Dedifferentiated amniotic fluid mesenchymal stem cell (primary cell): ENCODE measurements at regions not wholly inside any gene's neighbourhood (a gene's known extent, or its start where the extent isn't known, plus 50 kb on each side); places are given as distances from the start of the nearest gene placed in this dataset.

Experiments used
- DNase-seq: peaks from one replicate; pipeline ENCODE4 v3.0.0-alpha.2; 2016; ENCODE audit errors: extremely low spot score

- DNase-seq: no peak
Measured at GRCh38 chr3:27861046-27862036, 139.2 kb upstream of the EOMES start.

DNA sequence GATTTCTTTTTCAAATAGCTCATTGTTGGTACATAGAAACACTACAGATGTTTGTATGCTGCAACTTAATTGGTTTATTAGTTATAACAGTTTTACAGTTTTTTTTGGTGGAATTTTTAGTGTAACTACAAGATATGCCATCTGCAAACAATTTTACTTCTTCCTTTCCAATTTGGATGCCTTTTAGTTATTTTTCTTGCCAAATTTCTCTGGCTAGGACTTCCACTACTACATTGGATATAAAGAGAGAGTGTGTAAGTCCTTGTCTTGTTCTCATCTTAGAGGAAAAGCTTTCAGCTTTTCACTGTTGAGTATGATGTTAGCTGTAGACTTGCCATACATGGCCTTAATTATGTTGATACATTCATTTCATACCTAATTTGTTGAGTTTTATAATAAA, 143.6 kb upstream of the EOMES start:
- no peak for DNase-seq

DNA sequence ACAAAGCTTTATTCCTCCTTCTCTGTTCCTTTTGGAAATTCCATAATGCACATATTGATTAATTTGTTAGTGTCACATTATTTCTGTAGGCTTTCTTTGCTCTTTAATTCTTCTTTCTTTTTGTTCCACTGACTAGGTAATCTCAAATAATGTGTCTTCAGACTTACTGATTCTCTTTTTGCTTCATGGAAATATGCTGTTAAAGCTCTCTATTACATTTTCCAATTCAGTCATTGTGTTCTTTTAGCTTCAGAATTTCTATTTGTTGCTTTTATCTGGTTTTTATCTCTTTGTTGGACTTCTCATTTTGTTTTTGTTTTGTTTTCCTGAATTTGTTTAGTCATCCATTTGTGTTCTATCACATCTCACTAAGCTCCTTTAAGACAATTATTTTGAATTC, 147.0 kb upstream of the EOMES start:
- no peak for DNase-seq

DNA sequence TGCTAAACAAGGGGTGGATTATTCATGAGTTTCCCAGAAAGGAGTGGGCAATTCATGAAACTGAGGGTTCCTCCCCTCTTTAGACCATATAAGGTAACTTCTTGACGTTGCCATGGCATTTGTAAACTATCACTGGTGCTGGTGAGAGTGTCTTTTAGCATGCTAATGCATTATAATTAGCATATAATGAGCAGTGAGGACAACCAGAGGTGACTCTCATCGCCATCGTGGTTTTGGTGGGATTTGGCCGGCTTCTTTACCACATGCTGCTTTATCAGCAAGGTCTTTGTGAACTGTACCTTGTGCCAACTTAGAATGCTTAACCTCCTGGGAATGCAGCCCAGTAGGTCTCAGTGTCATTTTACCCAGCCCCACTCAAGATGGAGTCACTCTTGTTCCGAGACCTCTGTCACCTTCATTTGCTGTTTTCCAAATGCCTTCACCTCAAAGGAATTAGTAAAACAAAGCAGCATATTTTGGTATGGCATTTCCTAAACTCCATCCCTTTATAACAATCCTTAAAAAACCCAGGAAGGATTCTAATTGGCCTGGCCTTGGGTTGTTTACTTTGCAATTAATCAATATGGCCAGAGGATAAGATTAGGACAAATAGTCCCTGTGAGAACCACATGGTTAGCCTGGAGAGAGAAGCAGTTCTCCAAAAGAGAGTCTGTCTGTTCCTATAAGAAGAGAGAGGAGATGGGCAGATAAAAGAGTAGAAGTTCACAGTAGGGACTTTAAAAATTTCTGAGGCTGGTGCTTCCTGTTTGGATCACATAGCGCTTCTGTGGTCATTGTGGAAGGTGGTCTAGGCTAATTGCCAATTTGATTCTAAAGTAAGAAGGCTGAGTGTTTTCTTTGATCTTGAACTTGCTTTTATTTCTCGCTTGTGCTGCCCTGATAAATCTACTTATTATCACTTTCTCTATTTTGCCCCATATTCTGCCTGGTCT, 155.2 kb upstream of the EOMES start:
- no peak for DNase-seq

- DNase-seq: no peak
Measured at GRCh38 chr3:27878014-27878383, 155.9 kb upstream of the EOMES start.

- no peak for DNase-seq
Measured at GRCh38 chr3:27880969-27881892, 159.1 kb upstream of the EOMES start.

- no peak for DNase-seq
Measured at GRCh38 chr3:27883266-27883665, 161.1 kb upstream of the EOMES start.

DNA sequence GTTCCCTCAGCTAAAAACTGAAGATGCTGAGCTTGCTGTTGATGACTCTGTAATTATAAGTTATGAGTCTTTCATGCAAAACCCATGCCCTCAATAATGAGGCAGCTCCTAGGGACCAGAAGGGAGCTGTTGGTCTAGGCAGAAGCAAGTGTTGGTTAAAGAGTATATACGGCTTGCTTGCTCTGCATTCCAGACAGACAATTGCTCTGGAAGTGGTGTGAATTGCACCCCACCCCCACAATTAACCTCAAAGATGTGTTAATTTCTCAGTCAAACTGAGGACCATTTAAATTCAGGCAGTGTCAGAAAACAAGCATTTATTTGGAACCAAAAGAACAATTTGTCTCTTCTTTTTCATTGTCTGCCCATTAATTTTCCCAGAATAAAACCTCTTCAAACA, 163.5 kb upstream of the EOMES start:
- DNase-seq: no peak

GRCh38 chr3:27888562-27888961, 166.4 kb upstream of the EOMES start:
- DNase-seq: no peak

GRCh38 chr3:27889745-27890144, 167.6 kb upstream of the EOMES start:
- no peak for DNase-seq

GRCh38 chr3:27900316-27900715, 178.2 kb upstream of the EOMES start:
- DNase-seq: no peak

- no peak for DNase-seq
Measured at GRCh38 chr3:27903446-27903845, 181.3 kb upstream of the EOMES start.

DNA sequence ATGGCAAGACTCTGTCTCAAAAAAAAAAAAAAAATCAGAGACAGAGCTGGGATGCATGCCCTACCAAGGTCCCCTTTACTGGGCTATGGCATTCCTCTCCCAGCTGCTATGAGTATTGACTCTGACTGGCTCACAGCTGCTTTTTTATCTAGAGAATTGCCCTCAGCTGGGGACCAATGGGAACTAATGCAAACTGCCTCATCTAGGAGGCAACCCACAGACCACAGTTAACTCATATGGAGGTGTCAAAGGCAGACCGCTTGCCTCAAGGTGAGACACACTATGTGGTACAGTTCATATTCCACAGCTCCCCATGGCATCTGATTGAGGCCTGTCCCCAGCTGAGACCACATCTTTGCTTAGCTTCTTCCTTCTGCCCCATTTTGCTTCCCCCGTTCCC, 183.5 kb upstream of the EOMES start:
- no peak for DNase-seq

GRCh38 chr3:27907148-27907547, 185.0 kb upstream of the EOMES start:
- no peak for DNase-seq

DNA sequence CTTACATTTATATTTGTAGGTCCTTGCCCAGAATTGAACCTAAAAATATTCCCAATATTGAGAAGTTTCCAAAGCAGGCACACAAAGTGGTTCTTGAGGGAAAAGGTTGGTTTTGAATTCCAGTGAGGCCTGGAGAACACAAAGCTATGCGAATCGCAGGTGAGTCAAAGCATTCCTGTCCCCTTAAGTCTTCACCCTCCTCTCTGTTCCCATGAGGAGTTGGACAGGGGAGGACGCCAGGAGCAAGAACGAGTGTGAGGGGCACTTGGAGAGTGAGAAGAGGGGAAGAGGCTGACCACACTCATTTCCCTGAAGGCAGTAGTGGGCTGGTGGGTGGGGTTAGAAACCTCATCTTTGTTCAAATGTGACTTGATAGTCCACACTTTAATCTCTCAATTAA, 185.8 kb upstream of the EOMES start:
- no peak for DNase-seq

DNA sequence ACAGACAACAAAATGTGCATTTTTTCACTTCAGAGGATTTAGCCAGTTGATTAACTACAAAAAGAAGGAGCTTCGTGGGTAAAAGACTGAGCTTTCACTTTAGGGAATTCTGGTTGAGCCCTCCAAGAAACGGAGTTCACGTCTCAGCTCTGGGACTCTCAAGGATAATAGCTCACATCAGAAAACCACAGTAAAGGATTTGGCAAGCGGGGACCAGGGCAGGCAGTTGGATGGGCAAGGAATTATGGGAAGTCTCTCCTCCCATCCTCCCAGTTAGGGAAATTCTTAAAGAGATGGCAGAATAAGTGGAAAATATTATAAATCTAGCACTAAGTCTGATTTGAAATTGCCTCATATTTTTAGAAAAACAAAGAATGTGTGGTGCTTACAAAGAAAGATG, 188.3 kb upstream of the EOMES start:
- no peak for DNase-seq

- DNase-seq: no peak
Measured at GRCh38 chr3:27914199-27914598, 192.1 kb upstream of the EOMES start.

DNA sequence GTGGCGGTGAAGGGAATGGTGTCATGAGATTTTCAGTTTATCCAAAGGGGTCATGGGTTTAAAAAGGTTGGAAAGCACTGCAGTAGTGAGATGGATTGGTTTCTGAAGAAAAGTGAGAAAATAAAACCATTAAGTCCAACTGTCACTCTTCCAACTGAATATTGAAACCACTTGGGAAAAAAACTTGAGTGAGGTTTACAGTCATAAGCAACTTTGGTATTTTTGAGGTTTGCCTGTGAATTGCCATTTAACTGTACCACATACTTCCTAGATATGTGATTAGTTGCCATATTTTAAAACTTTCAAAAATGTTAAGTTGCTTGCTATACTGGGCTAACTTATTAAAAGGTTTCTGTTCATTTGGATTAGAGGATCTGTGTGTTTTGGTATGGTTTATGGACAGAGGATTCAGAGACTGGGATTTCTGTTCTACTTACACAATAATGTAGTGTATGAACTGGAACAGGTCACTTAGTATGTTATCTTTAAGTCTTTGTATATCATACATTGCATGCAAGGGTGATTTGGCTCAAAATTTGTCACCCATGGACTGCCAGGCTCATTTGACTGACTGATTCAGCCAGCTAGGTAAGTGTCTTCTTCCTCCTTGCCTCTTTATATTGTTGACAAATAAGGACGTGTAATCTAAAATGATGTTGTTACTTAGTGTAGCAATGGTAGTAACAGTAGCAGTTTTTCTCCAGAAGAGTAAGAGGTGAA, 201.4 kb upstream of the EOMES start:
- no peak for DNase-seq

- no peak for DNase-seq
Measured at GRCh38 chr3:27927882-27928281, 205.8 kb upstream of the EOMES start.

DNA sequence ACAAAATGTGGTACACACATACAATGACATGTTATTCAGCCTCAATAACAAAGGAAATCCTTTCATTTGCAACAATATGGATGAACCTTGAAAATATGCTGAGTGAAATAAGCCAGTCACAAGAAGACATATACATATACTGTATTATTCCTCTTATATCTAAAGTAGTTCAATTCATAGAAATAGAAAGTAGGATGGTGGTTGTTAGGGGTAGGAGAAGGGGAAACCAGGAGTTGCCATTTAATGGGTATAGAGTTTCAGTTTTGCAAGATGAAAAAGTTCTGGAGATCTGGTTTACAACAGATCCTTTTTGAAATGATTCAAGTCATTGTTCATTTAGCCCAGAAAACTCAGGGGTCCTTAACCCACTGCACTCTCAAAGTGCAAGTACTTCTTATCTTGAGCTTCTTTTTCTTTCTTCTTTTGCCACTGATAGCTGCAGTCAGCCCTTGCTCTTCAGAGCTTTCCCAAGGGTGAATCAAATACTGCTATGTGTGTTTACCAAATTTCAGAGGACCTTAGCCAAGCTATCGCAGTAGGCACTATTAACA, 208.0 kb upstream of the EOMES start:
- DNase-seq: no peak

- DNase-seq: no peak
Measured at GRCh38 chr3:27935492-27935891, 213.4 kb upstream of the EOMES start.
